HepG2 (cell line): ENCODE measurements at regions not wholly inside any gene's neighbourhood (a gene's known extent, or its start where the extent isn't known, plus 50 kb on each side); places are given as distances from the start of the nearest gene placed in this dataset.

Experiments
- AGO2 ChIP-seq: fragments of 200-400 bp; formaldehyde crosslinking; optimal IDR thresholded peaks from 2 replicates; pipeline ENCODE3; 2017; ENCODE audit warnings: mild to moderate bottlenecking, low read depth, low read length, moderate library complexity
- DPF2 ChIP-seq: sonication (generic); formaldehyde crosslinking; IDR thresholded peaks from 2 replicates; pipeline ENCODE4 v1.4.0; 2020; ENCODE audit warnings: mild to moderate bottlenecking, low read depth, missing genetic modification reagents, borderline replicate concordance
- E2F5 ChIP-seq: sonication (generic); formaldehyde crosslinking; conservative IDR thresholded peaks from 2 replicates; pipeline ENCODE4 v1.4.0; 2020; ENCODE audit warnings: missing genetic modification reagents
- ERF ChIP-seq: IDR thresholded peaks from 2 replicates; pipeline ENCODE4 v1.6.1; 2018; ENCODE audit warnings: missing biosample characterization, missing genetic modification reagents
- GABPA ChIP-seq, 2 experiments: IDR thresholded peaks; 2 replicates each; pipeline ENCODE4 v1.6.1; 2011 to 2016; ENCODE audit warnings: low read depth in 2 of 2, low read length in 1 of 2, missing biosample characterization in 1 of 2, missing genetic modification characterization in 1 of 2
- GFI1 ChIP-seq: sonication (generic); formaldehyde crosslinking; IDR thresholded peaks from 2 replicates; pipeline ENCODE4 v1.5.0; 2020; ENCODE audit warnings: missing genetic modification reagents, mild to moderate bottlenecking, borderline replicate concordance
- IRF9 ChIP-seq: sonication (generic); formaldehyde crosslinking; IDR thresholded peaks from 2 replicates; pipeline ENCODE4 v1.8.0; 2022; ENCODE audit warnings: missing genetic modification reagents, mild to moderate bottlenecking, borderline replicate concordance
- JDP2 ChIP-seq: sonication (generic); formaldehyde crosslinking; IDR thresholded peaks from 2 replicates; pipeline ENCODE4 v1.8.1; 2022; ENCODE audit warnings: missing genetic modification reagents, borderline replicate concordance
- KDM1A ChIP-seq: IDR thresholded peaks from 2 replicates; pipeline ENCODE4 v1.6.1; 2016; ENCODE audit warnings: missing compliant biosample characterization
- MED1 ChIP-seq: sonication (generic); formaldehyde crosslinking; IDR thresholded peaks from 2 replicates; pipeline ENCODE4 v1.4.0; 2020; ENCODE audit warnings: missing genetic modification reagents
- NR3C1 ChIP-seq: sonication (generic); formaldehyde crosslinking; IDR thresholded peaks from 2 replicates; pipeline ENCODE4 v1.4.0; 2020; ENCODE audit warnings: missing genetic modification reagents
- NRL ChIP-seq: sonication (generic); formaldehyde crosslinking; IDR thresholded peaks from 2 replicates; pipeline ENCODE4 v1.5.0; 2020; ENCODE audit warnings: missing genetic modification reagents, mild to moderate bottlenecking, moderate library complexity, borderline replicate concordance
- SIN3B ChIP-seq: fragments of 150-350 bp; IDR thresholded peaks from 2 replicates; pipeline ENCODE4 v1.6.1; 2014; ENCODE audit warnings: low read length
- SIX4 ChIP-seq: sonication (generic); formaldehyde crosslinking; IDR thresholded peaks from 2 replicates; pipeline ENCODE4 v1.4.0; 2020; ENCODE audit warnings: missing genetic modification reagents
- STAT5B ChIP-seq: sonication (generic); formaldehyde crosslinking; IDR thresholded peaks from 2 replicates; pipeline ENCODE4 v1.4.0; 2020; ENCODE audit warnings: missing genetic modification reagents
- U2AF1 ChIP-seq: fragments of 200-400 bp; formaldehyde crosslinking; optimal IDR thresholded peaks from 2 replicates; pipeline ENCODE3; 2017; ENCODE audit warnings: mild to moderate bottlenecking, low read depth, low read length
- ZGPAT ChIP-seq: IDR thresholded peaks from 2 replicates; pipeline ENCODE4 v1.6.1; 2016; ENCODE audit warnings: mild to moderate bottlenecking
- ZIK1 ChIP-seq: sonication (generic); formaldehyde crosslinking; IDR thresholded peaks from 2 replicates; pipeline ENCODE4 v1.5.0; 2020; ENCODE audit warnings: mild to moderate bottlenecking, low read depth, missing genetic modification reagents, borderline replicate concordance
- ZNF101 ChIP-seq: sonication (generic); formaldehyde crosslinking; IDR thresholded peaks from 2 replicates; pipeline ENCODE4 v1.4.0; 2020; ENCODE audit warnings: mild to moderate bottlenecking, low read depth, missing genetic modification reagents, borderline replicate concordance
- ZNF274 ChIP-seq: sonication (generic); formaldehyde crosslinking; IDR thresholded peaks from 2 replicates; pipeline ENCODE4 v1.5.1; 2020; ENCODE audit warnings: mild to moderate bottlenecking, missing genetic modification reagents
- ZNF530 ChIP-seq: sonication (generic); formaldehyde crosslinking; IDR thresholded peaks from 2 replicates; pipeline ENCODE4 v1.5.0; 2020; ENCODE audit warnings: low read depth, mild to moderate bottlenecking, missing genetic modification reagents
- ZNF567 ChIP-seq: sonication (generic); formaldehyde crosslinking; IDR thresholded peaks from 2 replicates; pipeline ENCODE4 v1.8.1; 2023; ENCODE audit warnings: mild to moderate bottlenecking, missing genetic modification reagents, borderline replicate concordance
- ZNF674 ChIP-seq: sonication (generic); formaldehyde crosslinking; IDR thresholded peaks from 2 replicates; pipeline ENCODE4 v1.5.0; 2020; ENCODE audit warnings: low read depth, mild to moderate bottlenecking, missing genetic modification reagents
- ZNF780A ChIP-seq: sonication (generic); formaldehyde crosslinking; IDR thresholded peaks from 2 replicates; pipeline ENCODE4 v1.8.0; 2022; ENCODE audit warnings: mild to moderate bottlenecking, missing genetic modification reagents, moderate library complexity
- ZNF879 ChIP-seq: sonication (generic); formaldehyde crosslinking; IDR thresholded peaks from 2 replicates; pipeline ENCODE4 v1.8.1; 2023; ENCODE audit warnings: missing genetic modification reagents
- TF ChIP-seq, protein P1 (sequence below): sonication (generic); formaldehyde crosslinking; conservative IDR thresholded peaks from 2 replicates; pipeline ENCODE4 v1.4.0; 2020; ENCODE audit warnings: missing genetic modification reagents

DNA sequence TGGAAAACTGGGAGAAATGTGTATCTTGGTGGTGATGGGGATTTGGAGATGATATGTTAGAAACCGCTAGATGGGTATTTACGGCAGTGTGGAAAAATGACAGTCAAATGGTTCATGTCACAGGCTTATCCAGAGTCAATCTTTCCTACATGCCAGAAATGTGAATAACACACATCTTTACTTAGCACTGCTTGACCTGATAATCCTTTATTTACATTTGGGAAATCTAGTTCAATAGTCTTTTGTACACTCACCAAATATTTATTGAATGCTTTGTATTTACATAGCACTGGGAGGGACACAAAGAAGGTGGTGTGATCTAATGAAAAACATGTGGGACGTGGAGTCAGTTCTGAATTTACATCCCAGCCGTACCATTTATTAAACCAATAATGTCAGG lies 208.2 kb downstream of the DIO2 start (continued):
- TF ChIP-seq E2F5 (no peak), ZNF530 (CRISPR knock-in tag) (no peak), ZGPAT (peak; percentile 85), KDM1A (CRISPR knock-in tag) (peak; percentile 68; the same call in 1 of the 2 replicates), NR3C1 (CRISPR knock-in tag) (no peak), GABPA (IDR thresholded peaks at IDR 0.05; ENCODE audit: low read depth, low read length) (no peak), GABPA (CRISPR knock-in tag; IDR thresholded peaks at IDR 0.05; ENCODE audit: low read depth) (no peak; the same call in 1 of the 2 replicates), ZNF567 (CRISPR knock-in tag) (no peak), ZNF101 (CRISPR knock-in tag) (no peak), ZNF879 (CRISPR knock-in tag) (no peak), GFI1 (peak; percentile 96), SIN3B (no peak), U2AF1 (no peak), AGO2 (no peak), DPF2 (CRISPR knock-in tag) (0 out of 2 replicates have a peak, but pooled peaks have one; percentile 22), SIX4 (CRISPR knock-in tag) (peak; percentile 66), NRL (CRISPR knock-in tag) (no peak), STAT5B (CRISPR knock-in tag) (no peak), ERF (CRISPR knock-in tag) (peak; percentile 26; the same call in 1 of the 2 replicates), ZNF780A (CRISPR knock-in tag) (0 out of 2 replicates have a peak, but pooled peaks have one; percentile 31), ZNF274 (CRISPR knock-in tag) (no peak), MED1 (CRISPR knock-in tag) (peak; percentile 38; the same call in 1 of the 2 replicates), ZNF674 (CRISPR knock-in tag) (no peak), JDP2 (CRISPR knock-in tag) (no peak), ZIK1 (CRISPR knock-in tag) (no peak), IRF9 (no peak)
- TF ChIP-seq, protein P1, sequence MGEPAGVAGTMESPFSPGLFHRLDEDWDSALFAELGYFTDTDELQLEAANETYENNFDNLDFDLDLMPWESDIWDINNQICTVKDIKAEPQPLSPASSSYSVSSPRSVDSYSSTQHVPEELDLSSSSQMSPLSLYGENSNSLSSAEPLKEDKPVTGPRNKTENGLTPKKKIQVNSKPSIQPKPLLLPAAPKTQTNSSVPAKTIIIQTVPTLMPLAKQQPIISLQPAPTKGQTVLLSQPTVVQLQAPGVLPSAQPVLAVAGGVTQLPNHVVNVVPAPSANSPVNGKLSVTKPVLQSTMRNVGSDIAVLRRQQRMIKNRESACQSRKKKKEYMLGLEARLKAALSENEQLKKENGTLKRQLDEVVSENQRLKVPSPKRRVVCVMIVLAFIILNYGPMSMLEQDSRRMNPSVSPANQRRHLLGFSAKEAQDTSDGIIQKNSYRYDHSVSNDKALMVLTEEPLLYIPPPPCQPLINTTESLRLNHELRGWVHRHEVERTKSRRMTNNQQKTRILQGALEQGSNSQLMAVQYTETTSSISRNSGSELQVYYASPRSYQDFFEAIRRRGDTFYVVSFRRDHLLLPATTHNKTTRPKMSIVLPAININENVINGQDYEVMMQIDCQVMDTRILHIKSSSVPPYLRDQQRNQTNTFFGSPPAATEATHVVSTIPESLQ = no peak
